ENCODE measurements at regions not wholly inside any gene's neighbourhood (a gene's known extent, or its start where the extent isn't known, plus 50 kb on each side); places are given as distances from the start of the nearest gene placed in this dataset.

- DNase-seq (ENCODE audit: low spot score) = no peak
These were observed 208.7 kb upstream of the NCAM1 start for GRCh38 chr11:112752563-112752962.

DNA sequence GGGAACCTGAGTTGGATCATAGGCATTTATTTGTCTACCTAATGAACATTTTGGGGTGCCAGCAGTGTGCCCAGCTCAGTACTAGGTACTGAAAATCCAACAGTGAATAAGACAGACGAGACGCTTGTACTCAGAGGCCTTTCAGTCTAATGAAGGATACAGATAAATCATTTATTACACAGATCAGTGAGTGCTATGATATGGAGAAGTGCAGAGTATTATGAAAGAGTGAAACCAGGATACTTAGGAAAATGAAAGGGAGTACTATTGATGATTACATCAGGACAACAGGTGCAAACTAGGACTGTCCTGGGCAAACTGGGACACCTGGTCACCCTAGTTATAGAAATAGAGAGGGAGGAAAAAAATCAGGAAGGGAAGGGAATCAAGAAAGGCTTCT is 207.5 kb upstream of the NCAM1 start:
- DNase-seq (ENCODE audit: low spot score) = no peak

- no peak for DNase-seq (ENCODE audit: low spot score)
These were observed 201.8 kb upstream of the NCAM1 start for GRCh38 chr11:112759418-112759817.

GRCh38 chr11:112760396-112761059 is 200.7 kb upstream of the NCAM1 start:
- no peak for DNase-seq (ENCODE audit: low spot score)

- DNase-seq (ENCODE audit: low spot score) = no peak
These were observed 199.1 kb upstream of the NCAM1 start for GRCh38 chr11:112761911-112762706.

DNA sequence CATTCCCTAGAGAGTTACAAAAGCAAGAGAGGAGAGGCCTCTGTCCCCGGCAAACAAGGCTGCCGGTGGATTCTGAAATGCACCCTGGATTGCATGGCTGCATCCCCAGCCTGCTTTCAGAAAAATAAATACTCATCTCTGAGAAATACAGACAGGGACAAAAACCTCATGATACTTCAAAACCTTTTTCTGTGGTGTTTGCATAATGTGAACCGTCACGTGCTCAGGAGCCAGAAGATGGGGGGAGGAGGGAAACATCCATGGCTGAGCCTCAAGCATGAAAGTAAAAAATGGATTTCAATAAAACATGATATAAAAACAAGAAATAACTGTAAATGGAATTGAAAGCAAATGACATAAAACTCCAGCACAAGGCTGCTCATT is 198.5 kb upstream of the NCAM1 start:
- no peak for DNase-seq (ENCODE audit: low spot score)

- DNase-seq (ENCODE audit: low spot score) = no peak
These were observed 195.9 kb upstream of the NCAM1 start for GRCh38 chr11:112765337-112765736.

DNA sequence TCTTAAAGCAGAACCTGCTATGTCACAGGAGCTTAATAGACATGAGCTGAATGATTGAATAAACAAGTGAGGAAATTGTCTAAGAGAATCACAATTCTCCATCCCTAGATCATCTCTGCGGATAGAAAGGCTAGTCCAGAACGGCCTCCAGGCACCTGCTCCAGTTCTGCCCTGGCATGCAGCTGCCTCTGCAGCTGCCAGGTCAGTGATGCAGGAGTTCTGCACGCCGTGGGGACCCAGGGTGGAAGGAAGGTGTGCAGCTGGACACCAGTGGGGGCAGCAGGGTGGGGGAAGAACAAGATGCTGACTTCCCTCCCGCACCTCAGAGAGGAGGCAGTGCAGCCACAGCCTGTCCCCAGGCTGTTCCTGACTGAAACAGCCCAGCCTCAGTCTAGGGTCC is 192.1 kb upstream of the NCAM1 start:
- no peak for DNase-seq (ENCODE audit: low spot score)

DNA sequence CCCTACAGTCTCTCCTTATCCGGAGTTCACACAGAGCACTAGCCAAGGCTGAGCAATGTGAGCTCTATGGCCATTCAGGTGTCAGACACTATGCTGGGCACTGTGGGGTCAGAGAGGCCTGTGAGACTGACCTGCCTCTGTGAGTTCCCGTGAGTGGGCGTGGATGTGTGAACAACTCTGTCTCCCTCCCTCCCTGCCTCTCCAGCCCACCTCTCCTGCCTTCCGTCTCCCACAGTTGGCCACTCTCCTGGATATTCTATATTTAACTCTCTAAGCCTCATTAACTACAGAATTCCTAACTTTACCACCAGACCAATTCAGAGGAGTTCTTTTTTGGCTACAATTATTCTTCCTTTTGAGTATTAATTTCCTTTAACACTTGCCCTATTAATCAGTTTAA is 191.6 kb upstream of the NCAM1 start:
- DNase-seq (ENCODE audit: low spot score) = no peak

GRCh38 chr11:112770033-112770432 is 191.2 kb upstream of the NCAM1 start:
- no peak for DNase-seq (ENCODE audit: low spot score)

DNA sequence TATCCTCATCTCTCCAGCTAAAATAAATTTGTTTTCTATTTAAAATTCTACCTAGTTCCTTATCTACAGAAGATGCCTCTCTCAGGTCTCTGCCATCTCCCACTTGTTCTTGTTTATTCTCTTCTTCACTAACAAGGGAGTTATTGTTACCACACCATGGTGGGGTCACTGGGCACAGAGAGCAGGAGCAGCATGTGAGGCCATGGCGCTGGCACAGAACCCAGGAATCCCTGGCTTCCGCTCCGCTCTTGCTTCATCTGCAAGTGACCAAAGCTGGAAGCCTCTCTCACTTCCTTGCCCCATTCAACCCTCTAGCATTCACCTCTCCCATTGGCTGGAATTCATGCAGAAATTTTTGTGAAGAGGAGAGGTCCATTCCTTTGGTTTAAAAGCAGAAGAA is 190.7 kb upstream of the NCAM1 start:
- no peak for DNase-seq (ENCODE audit: low spot score)

GRCh38 chr11:112771851-112772250 is 189.4 kb upstream of the NCAM1 start:
- no peak for DNase-seq (ENCODE audit: low spot score)

DNA sequence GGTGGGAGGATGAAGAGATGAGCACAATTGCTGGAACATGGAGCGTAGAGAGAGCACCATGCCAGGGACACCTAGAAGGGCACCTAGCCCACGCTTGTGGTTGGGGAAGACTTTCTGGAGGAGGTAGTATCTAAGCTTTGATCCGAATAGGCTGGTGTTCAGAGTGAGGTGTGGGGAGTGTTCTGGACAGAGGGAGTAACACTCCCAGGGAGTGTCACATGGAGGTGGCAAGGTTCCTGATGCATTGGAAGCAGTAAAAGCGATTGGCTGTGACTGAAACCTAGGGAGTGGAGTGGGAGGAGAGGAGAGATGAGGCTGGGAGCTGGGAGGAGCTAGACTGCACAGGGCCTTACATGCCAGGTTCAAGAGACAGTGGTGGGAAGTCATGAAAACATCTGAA is 188.0 kb upstream of the NCAM1 start:
- DNase-seq (ENCODE audit: low spot score) = no peak

- DNase-seq (ENCODE audit: low spot score) = no peak
These were observed 184.4 kb upstream of the NCAM1 start for GRCh38 chr11:112776834-112777233.

- DNase-seq (ENCODE audit: low spot score) = no peak
These were observed 183.9 kb upstream of the NCAM1 start for GRCh38 chr11:112777283-112777751.

DNA sequence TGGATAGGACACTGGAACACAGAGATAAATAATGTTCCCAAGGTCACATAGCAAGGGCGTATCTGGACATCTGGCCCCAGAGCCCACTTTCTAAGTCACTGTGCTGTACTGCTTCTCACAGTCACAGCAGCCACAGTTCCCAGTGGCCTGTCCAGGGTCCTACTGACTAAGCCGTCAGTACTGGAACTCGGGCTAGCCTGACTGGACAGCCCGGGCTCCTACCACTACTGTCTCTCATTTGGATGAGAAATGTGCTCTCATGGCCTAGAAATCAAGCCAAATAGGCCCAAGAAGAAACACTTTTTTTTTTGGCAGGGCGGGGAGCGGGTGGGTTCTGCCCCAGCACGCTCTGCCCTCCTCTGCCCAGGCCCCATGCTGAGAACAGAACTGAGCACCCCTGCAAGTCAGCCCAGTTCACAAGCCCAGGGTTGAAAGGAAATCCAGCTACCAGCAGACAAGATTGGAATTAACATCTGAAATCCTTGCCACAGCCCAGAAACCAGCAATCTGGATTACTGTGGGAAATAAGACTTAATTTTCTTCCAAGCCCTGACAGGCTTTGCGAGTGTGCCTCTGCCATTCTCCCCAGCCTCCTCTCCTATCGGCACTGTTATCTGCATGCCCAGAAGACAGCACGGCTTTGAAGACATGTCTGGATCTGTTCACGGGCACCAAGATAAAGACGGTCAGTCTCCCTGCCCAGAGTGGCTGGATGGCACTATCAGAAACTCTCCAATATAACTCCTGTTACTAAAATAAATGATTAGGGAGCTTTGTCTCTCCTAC is 182.9 kb upstream of the NCAM1 start:
- no peak for DNase-seq (ENCODE audit: low spot score)

- no peak for DNase-seq (ENCODE audit: low spot score)
These were observed 182.3 kb upstream of the NCAM1 start for GRCh38 chr11:112778877-112779266.

GRCh38 chr11:112780351-112781087 is 180.7 kb upstream of the NCAM1 start:
- no peak for DNase-seq (ENCODE audit: low spot score)

- DNase-seq (ENCODE audit: low spot score) = no peak
These were observed 177.3 kb upstream of the NCAM1 start for GRCh38 chr11:112783945-112784322.

- peak; percentile 77 for DNase-seq (ENCODE audit: low spot score)
These were observed 176.7 kb upstream of the NCAM1 start for GRCh38 chr11:112784323-112785073.

GRCh38 chr11:112785149-112785548 is 176.1 kb upstream of the NCAM1 start:
- no peak for DNase-seq (ENCODE audit: low spot score)

All from left forelimb (tissue), 1 donor.